ENCODE measurements at regions not wholly inside any gene's neighbourhood (a gene's known extent, or its start where the extent isn't known, plus 50 kb on each side); places are given as distances from the start of the nearest gene placed in this dataset.

DNA sequence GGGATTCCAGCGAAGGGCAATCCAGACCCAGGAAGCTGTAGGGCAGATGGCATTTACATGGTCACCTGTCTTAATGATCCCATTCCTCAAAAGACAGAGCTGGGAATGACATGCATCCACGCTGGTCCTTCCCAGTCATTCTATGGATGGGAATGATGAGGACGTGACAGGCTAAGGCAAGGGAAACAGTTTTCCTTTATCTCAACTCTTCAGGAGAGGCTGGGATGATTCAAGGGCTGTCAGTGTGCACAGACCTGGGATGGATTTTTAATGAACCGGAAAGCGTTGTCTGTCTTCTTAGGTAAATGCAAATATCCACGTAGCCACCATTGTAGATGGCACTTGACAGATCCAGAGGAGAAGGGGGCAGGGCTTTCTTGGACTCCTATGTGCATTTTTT is 483.2 kb upstream of the EEF2KMT start:
- H3K27me3 ChIP-seq (ENCODE audit: control insufficient read depth, insufficient read depth, low read length): no peaks in the 10 kb centered on the region
- H3K36me3 ChIP-seq (ENCODE audit: control insufficient read depth, insufficient read depth, low read length): no peaks in the 10 kb centered on the region
- H3K4me3 ChIP-seq (ENCODE audit: low read depth, low read length): no peak overlapping the region
- POLR2A ChIA-PET: no interaction called here
- DNase-seq (ENCODE audit: low read depth): no peak
- TF ChIP-seq, protein P1, sequence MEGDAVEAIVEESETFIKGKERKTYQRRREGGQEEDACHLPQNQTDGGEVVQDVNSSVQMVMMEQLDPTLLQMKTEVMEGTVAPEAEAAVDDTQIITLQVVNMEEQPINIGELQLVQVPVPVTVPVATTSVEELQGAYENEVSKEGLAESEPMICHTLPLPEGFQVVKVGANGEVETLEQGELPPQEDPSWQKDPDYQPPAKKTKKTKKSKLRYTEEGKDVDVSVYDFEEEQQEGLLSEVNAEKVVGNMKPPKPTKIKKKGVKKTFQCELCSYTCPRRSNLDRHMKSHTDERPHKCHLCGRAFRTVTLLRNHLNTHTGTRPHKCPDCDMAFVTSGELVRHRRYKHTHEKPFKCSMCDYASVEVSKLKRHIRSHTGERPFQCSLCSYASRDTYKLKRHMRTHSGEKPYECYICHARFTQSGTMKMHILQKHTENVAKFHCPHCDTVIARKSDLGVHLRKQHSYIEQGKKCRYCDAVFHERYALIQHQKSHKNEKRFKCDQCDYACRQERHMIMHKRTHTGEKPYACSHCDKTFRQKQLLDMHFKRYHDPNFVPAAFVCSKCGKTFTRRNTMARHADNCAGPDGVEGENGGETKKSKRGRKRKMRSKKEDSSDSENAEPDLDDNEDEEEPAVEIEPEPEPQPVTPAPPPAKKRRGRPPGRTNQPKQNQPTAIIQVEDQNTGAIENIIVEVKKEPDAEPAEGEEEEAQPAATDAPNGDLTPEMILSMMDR (IDR thresholded peaks at IDR 0.05; ENCODE audit: insufficient read depth, low read depth, low read length): no peak
- CTCF ChIA-PET: no interaction called here

DNA sequence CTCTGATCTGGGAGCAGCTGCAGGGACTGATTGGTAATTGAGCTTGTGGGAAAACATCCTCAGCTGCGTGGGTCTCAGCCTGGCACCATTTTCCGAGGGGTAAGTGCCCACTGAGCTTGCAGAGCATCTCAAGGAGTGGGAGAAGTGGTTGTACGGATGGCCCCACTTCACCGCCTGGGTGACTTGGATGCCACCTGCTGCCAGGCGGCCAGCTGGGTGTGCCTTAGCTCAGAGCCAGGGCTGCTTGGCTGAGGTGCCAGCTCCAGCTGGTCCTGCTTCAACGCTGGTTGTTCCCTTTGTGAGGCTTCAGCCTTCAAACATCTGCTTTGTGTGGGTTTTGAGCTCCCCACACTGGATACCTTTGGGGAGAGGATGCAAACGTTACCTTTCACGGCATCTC is 482.7 kb upstream of the EEF2KMT start:
- CTCF ChIA-PET: no interaction called here
- POLR2A ChIA-PET: no interaction called here
- Histone ChIP-seq H3K4me3 (ENCODE audit: low read depth, low read length) (no peak overlapping the region), H3K27me3 (ENCODE audit: control insufficient read depth, insufficient read depth, low read length) (no peaks in the 10 kb centered on the region), H3K36me3 (ENCODE audit: control insufficient read depth, insufficient read depth, low read length) (no peaks in the 10 kb centered on the region)
- DNase-seq (ENCODE audit: low read depth): no peak
- TF ChIP-seq, protein P1 (IDR thresholded peaks at IDR 0.05; ENCODE audit: insufficient read depth, low read depth, low read length): no peak

DNA sequence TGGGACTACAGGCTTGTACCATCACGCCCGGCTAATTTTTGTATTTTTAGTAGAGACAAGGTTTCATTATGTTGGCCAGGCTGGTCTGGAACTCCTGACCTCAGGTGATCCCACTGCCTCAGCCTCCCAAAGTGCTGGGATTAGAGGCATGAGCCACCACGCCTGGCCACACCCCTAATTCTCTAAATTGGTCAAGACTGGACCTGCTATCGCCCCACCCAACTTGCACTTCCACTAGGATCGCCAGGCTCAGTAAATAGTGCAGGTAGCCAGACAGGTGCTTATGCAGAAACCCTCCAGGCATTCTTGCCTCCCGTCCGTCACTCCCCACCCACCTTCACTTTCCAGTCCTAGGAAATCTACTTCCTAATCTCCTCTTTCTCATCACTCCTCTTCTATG is 481.4 kb upstream of the EEF2KMT start:
- Histone ChIP-seq H3K27me3 (ENCODE audit: control insufficient read depth, insufficient read depth, low read length) (no peaks in the 10 kb centered on the region), H3K36me3 (ENCODE audit: control insufficient read depth, insufficient read depth, low read length) (no peaks in the 10 kb centered on the region), H3K4me3 (ENCODE audit: low read depth, low read length) (no peak overlapping the region)
- TF ChIP-seq, protein P1 (IDR thresholded peaks at IDR 0.05; ENCODE audit: insufficient read depth, low read depth, low read length): no peak
- POLR2A ChIA-PET: no interaction called here
- CTCF ChIA-PET: no interaction called here
- DNase-seq (ENCODE audit: low read depth): no peak

DNA sequence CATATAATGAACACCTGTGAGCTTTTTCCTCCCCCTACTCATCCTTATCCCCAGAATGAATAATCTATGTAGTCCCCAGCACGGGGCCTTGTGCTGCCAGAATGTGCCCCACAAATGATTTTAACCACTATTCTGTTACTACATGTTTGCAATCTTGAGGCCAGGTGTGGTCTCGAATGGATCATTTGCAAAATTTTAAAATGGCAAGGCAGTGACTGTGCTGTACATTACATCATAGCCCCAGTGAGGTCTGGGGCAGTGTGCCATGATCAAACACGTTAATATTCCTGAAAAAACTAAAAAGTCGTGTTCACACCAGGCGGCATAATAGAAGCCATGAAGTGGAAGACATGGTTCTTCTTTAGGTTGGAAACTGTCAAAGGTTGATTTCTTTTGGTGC is 479.9 kb upstream of the EEF2KMT start:
- Histone ChIP-seq H3K27me3 (ENCODE audit: control insufficient read depth, insufficient read depth, low read length) (no peaks in the 10 kb centered on the region), H3K36me3 (ENCODE audit: control insufficient read depth, insufficient read depth, low read length) (no peaks in the 10 kb centered on the region), H3K4me3 (ENCODE audit: low read depth, low read length) (no peak overlapping the region)
- TF ChIP-seq, protein P1 (IDR thresholded peaks at IDR 0.05; ENCODE audit: insufficient read depth, low read depth, low read length): no peak
- CTCF ChIA-PET: no interaction called here
- no peak for DNase-seq (ENCODE audit: low read depth)
- POLR2A ChIA-PET: no interaction called here

DNA sequence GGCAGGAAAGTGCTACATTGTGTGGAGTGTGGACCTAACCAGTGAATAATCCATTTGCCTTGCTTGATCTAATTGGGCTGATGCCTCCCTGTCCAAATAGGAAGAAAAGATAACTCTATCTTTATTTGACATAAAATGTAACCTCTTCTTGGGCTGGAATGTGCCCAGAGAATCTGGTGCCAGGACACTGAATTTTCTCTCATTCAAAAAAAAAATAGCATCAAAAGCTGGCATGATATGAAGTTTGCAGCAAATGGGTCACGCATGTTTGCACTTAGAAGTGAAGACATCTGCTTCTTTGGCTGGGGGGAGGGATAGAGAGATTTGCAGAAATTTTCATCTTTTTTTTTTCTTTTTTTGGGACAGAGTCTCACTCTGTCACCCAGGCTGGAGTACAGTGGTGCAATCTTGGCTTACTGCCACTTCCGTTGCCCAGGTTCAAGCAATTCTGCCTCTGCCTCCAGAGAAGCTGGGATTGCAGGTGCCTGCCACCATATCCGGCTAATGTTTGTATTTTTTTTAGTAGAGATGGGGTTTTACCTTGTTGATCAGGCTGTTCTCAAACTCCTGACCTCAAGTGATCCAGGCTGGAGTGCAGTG is 478.2 kb upstream of the EEF2KMT start:
- POLR2A ChIA-PET: no interaction called here
- no peaks in the 10 kb centered on the region for H3K27me3 ChIP-seq (ENCODE audit: control insufficient read depth, insufficient read depth, low read length)
- CTCF ChIA-PET: no interaction called here
- no peaks in the 10 kb centered on the region for H3K36me3 ChIP-seq (ENCODE audit: control insufficient read depth, insufficient read depth, low read length)
- TF ChIP-seq, protein P1 (IDR thresholded peaks at IDR 0.05; ENCODE audit: insufficient read depth, low read depth, low read length): no peak
- DNase-seq (ENCODE audit: low read depth): no peak
- H3K4me3 ChIP-seq (ENCODE audit: low read depth, low read length): no peak overlapping the region
